ENCODE measurements at regions not wholly inside any gene's neighbourhood (a gene's known extent, or its start where the extent isn't known, plus 50 kb on each side); places are given as distances from the start of the nearest gene placed in this dataset.

DNA sequence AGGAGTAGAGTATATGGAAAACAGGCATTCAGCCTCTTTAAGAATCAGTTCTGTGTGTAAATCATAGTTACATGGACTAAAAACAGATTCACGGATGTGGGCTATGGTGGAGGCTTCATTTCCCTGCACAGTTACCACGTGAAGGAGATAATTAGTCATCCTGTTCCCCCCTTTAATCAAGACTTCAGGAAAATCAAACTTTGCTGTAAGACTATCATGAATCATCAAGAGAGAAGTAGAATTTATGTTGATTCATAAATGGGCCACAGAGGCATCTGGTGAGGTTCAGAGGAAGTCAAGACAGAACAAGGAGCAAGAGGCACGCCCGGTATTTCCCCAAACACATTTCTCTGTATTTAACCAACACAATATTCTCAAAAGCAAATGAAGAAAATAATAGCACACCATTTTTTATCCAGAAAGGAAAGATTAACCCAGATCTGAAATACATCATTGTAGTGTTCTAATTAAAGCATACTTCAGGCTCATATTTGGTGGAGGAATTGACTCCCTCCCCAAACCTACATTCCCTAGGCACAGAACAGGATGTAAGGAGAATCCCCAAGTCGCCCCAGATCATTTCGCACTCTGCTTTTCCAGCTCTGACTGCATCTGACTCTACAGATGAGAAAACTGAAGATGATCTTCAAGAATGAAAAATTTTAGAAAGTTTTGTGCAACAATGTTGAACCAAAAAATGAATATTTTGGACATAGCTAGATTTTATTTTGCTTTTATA lies 175.8 kb upstream of the GAS1 start:
- Histone ChIP-seq H3K36me3 (no peaks in the 10 kb centered on the region), H3K27ac (peak overlapping the region; percentile 22 to 42), H3K4me3 (no peak overlapping the region), H3K9me3 (no peaks in the 10 kb centered on the region), H3K4me1 (peaks cover 0 to 53% (median 23%) of the 10 kb centered on the region in 4 donors), H3K27me3 (no peaks in the 10 kb centered on the region)
- no peak for DNase-seq
- intact Hi-C loops (cut with DNase I; ENCODE audit: low total_unique reads): no loop called here
- TF ChIP-seq, protein P1, sequence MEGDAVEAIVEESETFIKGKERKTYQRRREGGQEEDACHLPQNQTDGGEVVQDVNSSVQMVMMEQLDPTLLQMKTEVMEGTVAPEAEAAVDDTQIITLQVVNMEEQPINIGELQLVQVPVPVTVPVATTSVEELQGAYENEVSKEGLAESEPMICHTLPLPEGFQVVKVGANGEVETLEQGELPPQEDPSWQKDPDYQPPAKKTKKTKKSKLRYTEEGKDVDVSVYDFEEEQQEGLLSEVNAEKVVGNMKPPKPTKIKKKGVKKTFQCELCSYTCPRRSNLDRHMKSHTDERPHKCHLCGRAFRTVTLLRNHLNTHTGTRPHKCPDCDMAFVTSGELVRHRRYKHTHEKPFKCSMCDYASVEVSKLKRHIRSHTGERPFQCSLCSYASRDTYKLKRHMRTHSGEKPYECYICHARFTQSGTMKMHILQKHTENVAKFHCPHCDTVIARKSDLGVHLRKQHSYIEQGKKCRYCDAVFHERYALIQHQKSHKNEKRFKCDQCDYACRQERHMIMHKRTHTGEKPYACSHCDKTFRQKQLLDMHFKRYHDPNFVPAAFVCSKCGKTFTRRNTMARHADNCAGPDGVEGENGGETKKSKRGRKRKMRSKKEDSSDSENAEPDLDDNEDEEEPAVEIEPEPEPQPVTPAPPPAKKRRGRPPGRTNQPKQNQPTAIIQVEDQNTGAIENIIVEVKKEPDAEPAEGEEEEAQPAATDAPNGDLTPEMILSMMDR (IDR thresholded peaks at IDR 0.05): no peak

DNA sequence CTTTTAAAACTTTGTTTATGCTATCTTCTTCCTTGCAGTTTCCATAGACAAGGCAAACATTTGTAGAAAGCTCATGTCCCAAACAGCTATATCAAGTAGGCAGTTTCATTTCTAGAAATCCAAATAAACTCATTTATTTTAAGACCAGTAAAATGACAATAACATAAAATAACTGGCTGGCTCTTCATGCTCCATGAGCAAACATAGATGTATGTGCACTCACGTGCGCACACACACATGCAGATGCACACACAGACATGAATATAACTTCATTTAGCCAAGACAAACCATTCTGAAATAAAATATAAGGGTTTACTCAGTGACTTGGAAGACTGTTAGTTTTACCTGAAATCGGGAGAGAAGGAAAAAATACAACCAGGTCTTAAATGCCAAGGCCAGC lies 176.5 kb upstream of the GAS1 start:
- TF ChIP-seq, protein P1 (IDR thresholded peaks at IDR 0.05): no peak
- H3K27ac ChIP-seq: no peak overlapping the region
- H3K4me1 ChIP-seq: peaks cover 0 to 46% (median 21%) of the 10 kb centered on the region in 4 donors
- no peak overlapping the region for H3K4me3 ChIP-seq
- no peaks in the 10 kb centered on the region for H3K9me3 ChIP-seq
- no peak for DNase-seq
- H3K36me3 ChIP-seq: no peaks in the 10 kb centered on the region
- H3K27me3 ChIP-seq: no peaks in the 10 kb centered on the region
- intact Hi-C loops (cut with DNase I; ENCODE audit: low total_unique reads): no loop called here

DNA sequence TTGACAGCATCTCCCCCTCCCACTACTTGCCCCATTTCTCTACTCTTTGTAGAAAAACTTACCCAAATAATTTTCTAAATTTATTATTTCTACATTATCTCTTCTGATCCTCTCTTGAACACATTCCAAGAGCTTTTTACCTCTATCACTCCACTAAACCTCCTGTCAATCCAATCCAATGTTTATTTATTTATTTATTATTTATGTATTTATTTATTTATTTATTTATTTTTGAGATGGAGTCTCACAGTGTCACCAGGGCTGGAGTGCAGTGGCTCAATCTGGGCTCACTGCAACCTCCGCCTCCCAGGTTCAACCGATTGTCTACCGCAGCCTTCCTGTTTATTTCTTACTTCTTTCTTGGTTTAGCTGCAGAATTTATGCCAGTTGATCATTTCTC lies 178.5 kb upstream of the GAS1 start:
- Histone ChIP-seq H3K4me3 (no peak overlapping the region), H3K4me1 (peaks cover 0 to 26% (median 5%) of the 10 kb centered on the region in 4 donors), H3K9me3 (no peaks in the 10 kb centered on the region), H3K27me3 (no peaks in the 10 kb centered on the region), H3K36me3 (no peaks in the 10 kb centered on the region), H3K27ac (no peak overlapping the region)
- no peak for DNase-seq
- TF ChIP-seq, protein P1 (IDR thresholded peaks at IDR 0.05): no peak
- intact Hi-C loops (cut with DNase I; ENCODE audit: low total_unique reads): no loop called here

DNA sequence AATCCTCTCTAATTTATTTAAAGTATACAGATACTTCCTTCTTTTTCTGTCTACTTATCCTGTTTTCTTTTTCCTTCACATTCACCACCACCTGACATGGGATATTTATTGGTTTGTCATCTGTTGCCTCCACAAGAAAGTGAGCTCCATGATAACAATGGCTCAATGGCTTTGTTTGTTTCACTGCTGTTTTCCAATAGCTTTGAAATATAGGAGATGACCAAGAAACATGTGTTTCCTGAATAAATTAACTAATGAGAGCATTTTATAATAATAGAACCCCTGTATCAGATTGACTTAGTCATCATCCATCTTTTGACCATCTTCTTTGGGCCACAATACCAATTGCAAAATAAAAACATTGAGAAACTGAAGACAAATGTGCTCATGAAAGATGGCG lies 180.2 kb upstream of the GAS1 start:
- intact Hi-C loops (cut with DNase I; ENCODE audit: low total_unique reads): no loop called here
- H3K36me3 ChIP-seq: no peaks in the 10 kb centered on the region
- H3K27me3 ChIP-seq: no peaks in the 10 kb centered on the region
- no peak for DNase-seq
- peaks cover 0 to 18% (median 0%) of the 10 kb centered on the region in 4 donors for H3K4me1 ChIP-seq
- H3K4me3 ChIP-seq: no peak overlapping the region
- H3K27ac ChIP-seq: no peak overlapping the region
- H3K9me3 ChIP-seq: no peaks in the 10 kb centered on the region
- TF ChIP-seq, protein P1 (IDR thresholded peaks at IDR 0.05): no peak

DNA sequence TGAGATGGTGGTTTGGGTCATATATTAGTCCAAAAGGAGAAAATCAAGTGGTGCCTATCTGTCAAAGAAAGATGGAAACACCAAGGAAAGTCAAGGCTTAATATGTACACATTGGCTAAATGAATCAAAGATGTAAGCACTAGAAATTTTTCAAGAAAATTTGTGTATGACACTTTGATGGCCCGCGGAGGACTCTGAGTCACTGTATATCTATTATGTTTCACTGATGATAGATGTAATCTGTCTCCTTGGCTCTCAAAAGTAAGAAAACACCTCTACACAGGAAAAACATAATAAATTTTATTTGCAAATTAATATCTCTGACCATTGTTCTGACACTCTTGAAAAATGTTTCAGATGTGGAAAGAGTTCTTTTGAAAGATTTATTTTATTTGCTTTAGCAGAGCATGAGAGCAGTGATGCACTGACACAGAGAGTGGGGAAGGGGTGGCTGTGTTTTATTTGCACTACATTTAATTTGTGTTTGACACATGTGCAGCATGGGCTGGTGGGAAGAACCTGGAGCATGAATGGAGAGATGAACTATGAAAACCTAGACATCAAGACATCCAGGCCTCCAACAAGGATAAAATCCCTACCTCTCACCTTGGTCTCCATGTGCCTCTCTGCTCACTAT lies 180.8 kb upstream of the GAS1 start:
- intact Hi-C loops (cut with DNase I; ENCODE audit: low total_unique reads): no loop called here
- peaks cover 0 to 12% (median 0%) of the 10 kb centered on the region in 4 donors for H3K4me1 ChIP-seq
- DNase-seq: no peak

More for the DNA sequence above, 180.8 kb upstream of the GAS1 start:
- no peak overlapping the region for H3K27ac ChIP-seq
- TF ChIP-seq, protein P1 (IDR thresholded peaks at IDR 0.05): no peak
- no peaks in the 10 kb centered on the region for H3K36me3 ChIP-seq
- no peaks in the 10 kb centered on the region for H3K27me3 ChIP-seq
- H3K4me3 ChIP-seq: no peak overlapping the region
- H3K9me3 ChIP-seq: no peaks in the 10 kb centered on the region

Data from tibial artery (tissue), 4 donors.